Progenitor cell of endocrine pancreas (in vitro differentiated cells): ENCODE measurements at regions not wholly inside any gene's neighbourhood (a gene's known extent, or its start where the extent isn't known, plus 50 kb on each side); places are given as distances from the start of the nearest gene placed in this dataset.
"Not testable (repeated sequence)": the region's sequence is repeated elsewhere in the genome, so short reads cannot be mapped to it uniquely, and the experiment has no call there.

ENCODE experiments used
- DNase-seq: peaks from one replicate; pipeline ENCODE4 v3.0.0; 2021; ENCODE audit warnings: low spot score; ENCODE audit not compliant: unreplicated experiment
- H3K27ac Mint-ChIP-seq: 2 replicates; pipeline ENCODE4 v1.8.0; 2021; ENCODE audit warnings: mild to moderate bottlenecking, moderate library complexity, mixed read lengths
- H3K27me3 Mint-ChIP-seq: 2 replicates; pipeline ENCODE4 v1.8.0; 2021; ENCODE audit warnings: mixed read lengths
- H3K36me3 Mint-ChIP-seq: 2 replicates; pipeline ENCODE4 v1.8.0; 2022; ENCODE audit warnings: mixed read lengths; ENCODE audit not compliant: insufficient read depth
- H3K4me1 Mint-ChIP-seq: 2 replicates; pipeline ENCODE4 v1.8.0; 2021; ENCODE audit warnings: low read depth, mixed read lengths
- H3K4me3 Mint-ChIP-seq: 2 replicates; pipeline ENCODE4 v1.8.0; 2021; ENCODE audit warnings: low read depth, mild to moderate bottlenecking, moderate library complexity, mixed read lengths
- H3K9me3 Mint-ChIP-seq: 2 replicates; pipeline ENCODE4 v1.8.0; 2021; ENCODE audit warnings: low read depth, mixed read lengths
- CTCF ChIP-seq: fragments of 200-600 bp; sonication (generic); IDR thresholded peaks from one replicate; pipeline ENCODE4 v1.5.0; 2021; ENCODE audit warnings: antibody characterized with exemption, mild to moderate bottlenecking; ENCODE audit not compliant: unreplicated experiment

DNA sequence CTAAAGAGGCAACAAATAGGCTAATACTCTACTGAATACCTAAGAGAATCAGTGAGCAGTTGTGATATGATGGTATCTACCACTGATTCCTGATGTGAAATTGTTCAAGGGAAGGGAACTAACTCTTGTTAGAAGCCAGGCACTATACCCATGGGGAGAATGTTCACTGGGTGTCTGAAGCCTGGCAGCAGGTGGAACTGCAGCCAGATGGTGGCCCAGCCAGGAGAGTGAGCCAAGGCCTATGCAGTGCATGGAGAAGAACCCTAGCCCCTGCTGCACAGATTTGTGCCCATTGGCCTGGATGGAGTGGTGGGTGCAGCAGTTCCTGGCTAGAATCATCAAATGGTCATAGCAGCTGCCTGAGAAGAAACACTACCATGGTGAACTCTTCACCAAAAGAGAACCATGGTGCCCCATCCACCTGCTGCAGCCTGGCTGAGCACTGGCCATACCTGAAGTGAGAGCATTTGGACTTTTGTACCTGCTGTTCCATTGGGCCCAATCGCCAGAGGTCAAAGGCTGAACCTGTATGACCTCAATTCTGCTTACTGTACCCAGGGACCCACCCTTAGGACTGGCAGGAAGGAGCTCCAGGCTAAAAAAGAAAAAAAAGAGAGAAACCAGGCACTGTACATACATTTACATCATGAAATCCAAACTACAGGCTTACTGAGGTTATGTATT lies 118.8 kb upstream of the IVNS1ABP start:
- Mint-ChIP-seq H3K4me3 (no peak overlapping the region), H3K27me3 (no peaks in the 10 kb centered on the region), H3K9me3 (peaks cover 4% of the 10 kb centered on the region), H3K27ac (no peak overlapping the region), H3K36me3 (no peaks in the 10 kb centered on the region), H3K4me1 (no peaks in the 10 kb centered on the region)
- DNase-seq, result no peak
- no peak for TF ChIP-seq CTCF

- Mint-ChIP-seq H3K27me3 (no peaks in the 10 kb centered on the region), H3K9me3 (peaks cover 7% of the 10 kb centered on the region), H3K27ac (no peak overlapping the region), H3K36me3 (no peaks in the 10 kb centered on the region), H3K4me1 (no peaks in the 10 kb centered on the region), H3K4me3 (no peak overlapping the region)
- no peak for DNase-seq
- TF ChIP-seq CTCF, result no peak
Observed at GRCh38 chr1:185434721-185435120, 117.7 kb upstream of the IVNS1ABP start.

GRCh38 chr1:185433667-185434066 lies 116.6 kb upstream of the IVNS1ABP start:
- H3K4me3 Mint-ChIP-seq, result no peak overlapping the region
- DNase-seq, result no peak
- H3K4me1 Mint-ChIP-seq, result no peaks in the 10 kb centered on the region
- H3K27me3 Mint-ChIP-seq, result no peaks in the 10 kb centered on the region
- peaks cover 9% of the 10 kb centered on the region for H3K9me3 Mint-ChIP-seq
- no peak for TF ChIP-seq CTCF
- no peak overlapping the region for H3K27ac Mint-ChIP-seq
- no peaks in the 10 kb centered on the region for H3K36me3 Mint-ChIP-seq

DNA sequence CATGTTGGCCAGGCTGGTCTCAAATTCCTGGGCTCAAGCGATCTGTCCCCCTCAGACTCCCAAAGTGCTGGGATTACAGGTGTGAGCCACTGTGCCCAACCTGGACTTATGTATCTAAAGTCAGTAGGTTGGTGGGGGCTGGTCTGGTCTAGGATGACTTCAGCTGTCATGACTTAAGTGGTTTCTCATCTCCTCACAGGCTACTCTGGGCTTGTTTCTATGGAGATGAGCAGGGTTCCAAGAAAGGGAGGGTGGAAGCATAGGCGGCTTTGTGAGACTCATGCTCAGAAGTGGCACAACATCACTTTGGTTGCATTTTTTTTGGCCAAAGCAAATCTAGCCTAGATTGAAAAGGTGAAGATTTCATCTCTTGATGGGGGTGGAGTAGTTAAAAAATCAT lies 115.9 kb upstream of the IVNS1ABP start:
- H3K4me3 Mint-ChIP-seq, result no peak overlapping the region
- H3K36me3 Mint-ChIP-seq, result no peaks in the 10 kb centered on the region
- TF ChIP-seq CTCF, result no peak
- H3K9me3 Mint-ChIP-seq, result peaks cover 9% of the 10 kb centered on the region
- H3K27ac Mint-ChIP-seq, result no peak overlapping the region
- no peak for DNase-seq
- H3K4me1 Mint-ChIP-seq, result no peaks in the 10 kb centered on the region
- H3K27me3 Mint-ChIP-seq, result no peaks in the 10 kb centered on the region

- TF ChIP-seq CTCF, result no peak
- H3K36me3 Mint-ChIP-seq, result no peaks in the 10 kb centered on the region
- no peaks in the 10 kb centered on the region for H3K27me3 Mint-ChIP-seq
- no peak for DNase-seq
- H3K9me3 Mint-ChIP-seq, result peaks cover 9% of the 10 kb centered on the region
- H3K27ac Mint-ChIP-seq, result no peak overlapping the region
- H3K4me1 Mint-ChIP-seq, result no peaks in the 10 kb centered on the region
- H3K4me3 Mint-ChIP-seq, result no peak overlapping the region
Observed at GRCh38 chr1:185431612-185432011, 114.6 kb upstream of the IVNS1ABP start.

DNA sequence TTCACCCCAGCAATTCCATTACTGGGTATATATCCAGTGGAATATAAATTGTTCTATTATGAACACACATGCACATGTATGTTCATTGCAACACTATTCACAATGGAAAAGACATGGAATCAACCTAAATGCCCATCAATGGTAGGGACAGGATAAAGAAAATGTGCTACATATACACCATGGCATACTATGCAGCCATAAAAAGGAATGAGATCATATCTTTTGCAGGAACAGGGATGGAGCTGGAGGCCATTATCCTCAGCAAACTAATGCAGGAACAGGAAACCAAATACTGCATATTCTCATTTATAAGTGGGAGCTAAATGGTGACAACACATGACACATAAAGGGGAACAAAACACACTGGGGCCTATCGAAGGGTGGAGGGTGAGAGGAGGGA lies 112.6 kb upstream of the IVNS1ABP start:
- not testable (repeated sequence) for H3K27ac Mint-ChIP-seq, DNase-seq, H3K9me3 Mint-ChIP-seq, H3K4me1 Mint-ChIP-seq, H3K4me3 Mint-ChIP-seq, H3K27me3 Mint-ChIP-seq, H3K36me3 Mint-ChIP-seq
